Ishikawa (cell line): ENCODE measurements at regions not wholly inside any gene's neighbourhood (a gene's known extent, or its start where the extent isn't known, plus 50 kb on each side); places are given as distances from the start of the nearest gene placed in this dataset.

Experiments used
- CEBPB ChIP-seq: IDR thresholded peaks from 2 replicates; pipeline ENCODE4 v1.6.1; 2012
- CREB1 ChIP-seq: IDR thresholded peaks from 2 replicates; pipeline ENCODE4 v1.6.1; 2012; ENCODE audit warnings: low read depth
- EGR1 ChIP-seq: IDR thresholded peaks from 2 replicates; pipeline ENCODE4 v1.6.1; 2012
- EP300 ChIP-seq: IDR thresholded peaks from 2 replicates; pipeline ENCODE4 v1.6.1; 2012; ENCODE audit warnings: borderline replicate concordance
- FOXM1 ChIP-seq: IDR thresholded peaks from 2 replicates; pipeline ENCODE4 v1.6.1; 2012; ENCODE audit warnings: low read depth, borderline replicate concordance
- MAX ChIP-seq: IDR thresholded peaks from 2 replicates; pipeline ENCODE4 v1.6.1; 2012
- NFIC ChIP-seq: IDR thresholded peaks from 2 replicates; pipeline ENCODE4 v1.6.1; 2012
- RAD21 ChIP-seq: IDR thresholded peaks from 2 replicates; pipeline ENCODE4 v1.6.1; 2012; ENCODE audit warnings: low read depth
- REST ChIP-seq: IDR thresholded peaks from 2 replicates; pipeline ENCODE4 v1.6.1; 2012; ENCODE audit warnings: low read depth, mild to moderate bottlenecking
- TAF1 ChIP-seq: IDR thresholded peaks from 2 replicates; pipeline ENCODE4 v1.6.1; 2012; ENCODE audit warnings: low read depth, mild to moderate bottlenecking
- TCF12 ChIP-seq: IDR thresholded peaks from 2 replicates; pipeline ENCODE4 v1.6.1; 2012; ENCODE audit warnings: low read depth
- TEAD4 ChIP-seq: IDR thresholded peaks from 2 replicates; pipeline ENCODE4 v1.6.1; 2012
- USF1 ChIP-seq: IDR thresholded peaks from 2 replicates; pipeline ENCODE4 v1.6.1; 2012
- YY1 ChIP-seq: IDR thresholded peaks from 2 replicates; pipeline ENCODE4 v1.6.1; 2012; ENCODE audit warnings: low read depth
- ZBTB7A ChIP-seq: IDR thresholded peaks from 2 replicates; pipeline ENCODE4 v1.6.1; 2012; ENCODE audit warnings: low read depth

- TF ChIP-seq TAF1 = no peak
- no peak for TF ChIP-seq MAX
- no peak for TF ChIP-seq REST
- TF ChIP-seq USF1 = no peak
- no peak for TF ChIP-seq EP300
- no peak for TF ChIP-seq CREB1
- no peak for TF ChIP-seq RAD21
- TF ChIP-seq CEBPB = no peak
- TF ChIP-seq FOXM1 = no peak
- no peak for TF ChIP-seq TCF12
- TF ChIP-seq EGR1 = no peak
- TF ChIP-seq ZBTB7A = no peak
- TF ChIP-seq YY1 = no peak
- TF ChIP-seq TEAD4 = no peak
These were observed 64.1 kb downstream of the DRD1 start for GRCh38 chr5:175379867-175380266.

- no peak for TF ChIP-seq TCF12
- no peak for TF ChIP-seq YY1
- no peak for TF ChIP-seq RAD21
- no peak for TF ChIP-seq NFIC
- TF ChIP-seq TAF1 = no peak
- no peak for TF ChIP-seq CREB1
- TF ChIP-seq CEBPB = no peak
- no peak for TF ChIP-seq ZBTB7A
- TF ChIP-seq MAX = no peak
- no peak for TF ChIP-seq USF1
- no peak for TF ChIP-seq FOXM1
- TF ChIP-seq EP300 = no peak
- no peak for TF ChIP-seq EGR1
- no peak for TF ChIP-seq REST
- no peak for TF ChIP-seq TEAD4
These were observed 65.4 kb downstream of the DRD1 start for GRCh38 chr5:175378444-175379028.

- TF ChIP-seq TAF1 = no peak
These were observed 66.2 kb downstream of the DRD1 start for GRCh38 chr5:175377816-175378215.

- no peak for TF ChIP-seq FOXM1
- no peak for TF ChIP-seq TCF12
- TF ChIP-seq EGR1 = no peak
- no peak for TF ChIP-seq CREB1
- TF ChIP-seq EP300 = no peak
- TF ChIP-seq TAF1 = no peak
- no peak for TF ChIP-seq CEBPB
- no peak for TF ChIP-seq NFIC
- no peak for TF ChIP-seq MAX
- no peak for TF ChIP-seq ZBTB7A
- no peak for TF ChIP-seq RAD21
- no peak for TF ChIP-seq REST
- TF ChIP-seq TEAD4 = no peak
- no peak for TF ChIP-seq USF1
- TF ChIP-seq YY1 = no peak
These were observed 69.7 kb downstream of the DRD1 start for GRCh38 chr5:175374166-175374875.
